ENCODE measurements at regions not wholly inside any gene's neighbourhood (a gene's known extent, or its start where the extent isn't known, plus 50 kb on each side); places are given as distances from the start of the nearest gene placed in this dataset.

DNA sequence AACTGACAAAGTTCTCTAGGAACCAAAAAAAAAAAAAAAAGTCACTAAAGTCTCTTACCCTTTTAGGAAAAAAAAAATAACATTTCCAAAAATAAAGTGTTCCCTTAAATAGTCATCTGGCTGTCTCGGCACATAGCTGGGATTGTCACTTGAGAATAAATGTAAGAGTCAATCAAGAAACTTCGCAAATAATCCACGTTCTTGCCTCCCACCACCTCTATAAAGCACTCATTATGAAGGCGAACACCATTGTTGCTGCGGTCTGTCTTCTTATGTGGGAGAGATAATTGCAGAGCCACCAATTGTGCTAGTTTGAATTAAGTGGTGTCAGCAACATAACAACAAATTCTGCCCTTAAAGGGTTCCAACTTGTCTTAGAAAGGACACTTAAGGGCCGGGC lies 163.7 kb downstream of the FBXO15 start:
- no peak for ATAC-seq
- TF ChIP-seq PPARA (CRISPR knock-in tag; IDR thresholded peaks at IDR 0.05; ENCODE audit: borderline replicate concordance) (no peak), ZNF565 (CRISPR knock-in tag; conservative IDR thresholded peaks at IDR 0.05; ENCODE audit: low read depth) (no peak), TOX (CRISPR knock-in tag; IDR thresholded peaks at IDR 0.05; ENCODE audit: borderline replicate concordance) (no peak), SNAI2 (CRISPR knock-in tag; IDR thresholded peaks at IDR 0.05) (no peak)
- TF ChIP-seq, protein P1, sequence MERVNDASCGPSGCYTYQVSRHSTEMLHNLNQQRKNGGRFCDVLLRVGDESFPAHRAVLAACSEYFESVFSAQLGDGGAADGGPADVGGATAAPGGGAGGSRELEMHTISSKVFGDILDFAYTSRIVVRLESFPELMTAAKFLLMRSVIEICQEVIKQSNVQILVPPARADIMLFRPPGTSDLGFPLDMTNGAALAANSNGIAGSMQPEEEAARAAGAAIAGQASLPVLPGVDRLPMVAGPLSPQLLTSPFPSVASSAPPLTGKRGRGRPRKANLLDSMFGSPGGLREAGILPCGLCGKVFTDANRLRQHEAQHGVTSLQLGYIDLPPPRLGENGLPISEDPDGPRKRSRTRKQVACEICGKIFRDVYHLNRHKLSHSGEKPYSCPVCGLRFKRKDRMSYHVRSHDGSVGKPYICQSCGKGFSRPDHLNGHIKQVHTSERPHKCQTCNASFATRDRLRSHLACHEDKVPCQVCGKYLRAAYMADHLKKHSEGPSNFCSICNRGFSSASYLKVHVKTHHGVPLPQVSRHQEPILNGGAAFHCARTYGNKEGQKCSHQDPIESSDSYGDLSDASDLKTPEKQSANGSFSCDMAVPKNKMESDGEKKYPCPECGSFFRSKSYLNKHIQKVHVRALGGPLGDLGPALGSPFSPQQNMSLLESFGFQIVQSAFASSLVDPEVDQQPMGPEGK (CRISPR knock-in tag; IDR thresholded peaks at IDR 0.05; ENCODE audit: borderline replicate concordance), result no peak

DNA sequence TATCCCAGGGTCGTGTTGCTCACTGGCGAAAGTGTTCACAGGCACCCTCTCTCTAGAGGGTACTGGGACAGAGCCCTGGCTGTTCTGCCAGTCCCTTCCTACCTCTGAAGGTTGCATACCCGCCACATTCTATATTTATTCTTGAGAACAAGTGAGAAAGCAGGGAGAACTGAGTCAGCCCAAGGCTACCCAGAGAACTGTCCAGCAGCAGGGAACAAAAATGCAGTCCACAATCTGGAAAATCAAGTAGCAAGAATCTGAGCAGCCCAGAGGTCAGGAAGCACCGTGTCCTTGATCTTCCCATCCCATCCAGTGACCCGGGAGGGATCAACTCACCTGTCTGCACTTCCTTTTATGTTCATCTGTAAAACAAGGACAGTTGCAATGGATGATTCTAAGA lies 164.1 kb downstream of the FBXO15 start:
- ATAC-seq, result no peak
- TF ChIP-seq CSDC2 (CRISPR knock-in tag; IDR thresholded peaks at IDR 0.05) (no peak), ZNF8 (CRISPR knock-in tag; IDR thresholded peaks at IDR 0.05) (no peak), ARNTL (CRISPR knock-in tag; IDR thresholded peaks at IDR 0.05; ENCODE audit: borderline replicate concordance, low read depth) (no peak)
- TF ChIP-seq, protein P1 (CRISPR knock-in tag; IDR thresholded peaks at IDR 0.05; ENCODE audit: borderline replicate concordance), result no peak

DNA sequence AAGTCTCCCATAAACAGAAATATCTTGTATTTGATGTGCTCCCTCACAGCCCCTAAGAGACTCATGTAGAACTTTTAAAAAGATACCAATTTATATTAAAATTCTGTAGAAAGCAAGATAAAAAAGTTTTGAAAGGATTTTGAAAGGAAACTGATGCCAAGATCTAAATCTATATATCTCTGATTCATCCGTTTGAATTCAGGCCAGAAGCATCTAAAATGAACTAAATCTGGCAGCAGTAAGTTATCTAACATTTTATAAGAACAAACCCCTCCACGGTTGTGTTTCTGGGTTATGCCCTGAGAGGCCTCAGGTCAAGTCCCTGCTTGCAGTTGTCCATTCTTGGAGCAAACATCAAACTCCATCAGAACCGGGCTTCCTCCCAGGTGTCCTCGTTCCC lies 165.8 kb downstream of the FBXO15 start:
- TF ChIP-seq ZNF8 (CRISPR knock-in tag; IDR thresholded peaks at IDR 0.05) (no peak), RARB (CRISPR knock-in tag; IDR thresholded peaks at IDR 0.05) (no peak), ZC3H10 (CRISPR knock-in tag; IDR thresholded peaks at IDR 0.05) (no peak), ZNF70 (CRISPR knock-in tag; IDR thresholded peaks at IDR 0.05) (no peak), ESRRG (CRISPR knock-in tag; IDR thresholded peaks at IDR 0.05) (no peak), SNAI2 (CRISPR knock-in tag; IDR thresholded peaks at IDR 0.05) (no peak), TCF4 (CRISPR knock-in tag; IDR thresholded peaks at IDR 0.05; ENCODE audit: borderline replicate concordance) (no peak), ZFP30 (CRISPR knock-in tag; IDR thresholded peaks at IDR 0.05) (no peak), OSR1 (CRISPR knock-in tag; IDR thresholded peaks at IDR 0.05) (no peak), TOX (CRISPR knock-in tag; IDR thresholded peaks at IDR 0.05; ENCODE audit: borderline replicate concordance) (no peak), PPARA (CRISPR knock-in tag; IDR thresholded peaks at IDR 0.05; ENCODE audit: borderline replicate concordance) (no peak), ZFP3 (CRISPR knock-in tag; IDR thresholded peaks at IDR 0.05) (no peak), CSDC2 (CRISPR knock-in tag; IDR thresholded peaks at IDR 0.05) (no peak), ISL1 (CRISPR knock-in tag; IDR thresholded peaks at IDR 0.05) (no peak), ARNTL (CRISPR knock-in tag; IDR thresholded peaks at IDR 0.05; ENCODE audit: borderline replicate concordance, low read depth) (no peak), ZNF565 (CRISPR knock-in tag; conservative IDR thresholded peaks at IDR 0.05; ENCODE audit: low read depth) (no peak), BACH2 (CRISPR knock-in tag; IDR thresholded peaks at IDR 0.05; ENCODE audit: borderline replicate concordance) (no peak)
- TF ChIP-seq, protein P2, sequence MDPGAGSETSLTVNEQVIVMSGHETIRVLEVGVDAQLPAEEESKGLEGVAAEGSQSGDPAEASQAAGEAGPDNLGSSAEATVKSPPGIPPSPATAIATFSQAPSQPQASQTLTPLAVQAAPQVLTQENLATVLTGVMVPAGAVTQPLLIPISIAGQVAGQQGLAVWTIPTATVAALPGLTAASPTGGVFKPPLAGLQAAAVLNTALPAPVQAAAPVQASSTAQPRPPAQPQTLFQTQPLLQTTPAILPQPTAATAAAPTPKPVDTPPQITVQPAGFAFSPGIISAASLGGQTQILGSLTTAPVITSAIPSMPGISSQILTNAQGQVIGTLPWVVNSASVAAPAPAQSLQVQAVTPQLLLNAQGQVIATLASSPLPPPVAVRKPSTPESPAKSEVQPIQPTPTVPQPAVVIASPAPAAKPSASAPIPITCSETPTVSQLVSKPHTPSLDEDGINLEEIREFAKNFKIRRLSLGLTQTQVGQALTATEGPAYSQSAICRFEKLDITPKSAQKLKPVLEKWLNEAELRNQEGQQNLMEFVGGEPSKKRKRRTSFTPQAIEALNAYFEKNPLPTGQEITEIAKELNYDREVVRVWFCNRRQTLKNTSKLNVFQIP (CRISPR knock-in tag; IDR thresholded peaks at IDR 0.05; ENCODE audit: borderline replicate concordance, low read depth), result no peak
- no peak for ATAC-seq

DNA sequence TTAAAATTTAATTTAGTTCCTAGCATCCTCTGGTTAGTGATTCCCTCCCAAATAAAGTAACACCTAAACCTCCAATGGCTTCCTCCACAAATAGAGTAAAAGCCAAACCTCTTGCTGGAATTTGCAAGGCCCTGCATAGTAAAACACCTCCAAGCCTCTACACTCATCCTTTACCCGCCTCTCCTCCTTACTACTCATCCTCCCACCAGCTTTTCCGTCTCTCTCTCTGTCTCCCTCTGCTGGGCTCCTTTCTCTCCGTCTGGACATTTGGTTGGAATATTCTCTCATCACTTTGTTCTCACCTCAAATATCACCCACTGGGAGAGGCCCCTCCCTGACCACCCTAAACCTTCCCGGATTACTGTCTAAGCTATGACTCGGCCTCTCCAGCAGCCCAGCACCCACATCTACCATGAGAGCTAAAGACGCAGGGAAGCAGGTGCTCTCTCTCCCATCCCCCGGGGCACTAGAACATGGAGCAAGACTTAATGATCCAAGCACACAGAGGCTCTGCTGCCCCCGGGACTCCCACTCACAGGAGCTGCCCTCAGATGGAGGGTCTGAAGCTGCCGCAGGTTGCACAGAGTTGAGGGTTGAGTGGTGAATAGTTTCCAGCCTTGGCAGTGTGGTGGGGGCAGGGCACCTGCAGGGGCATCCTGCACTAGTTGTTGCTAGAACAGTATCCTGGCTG lies 167.2 kb downstream of the FBXO15 start:
- peak; percentile 87 for ATAC-seq
- TF ChIP-seq ZNF8 (CRISPR knock-in tag; IDR thresholded peaks at IDR 0.05) (no peak), ZC3H10 (CRISPR knock-in tag; IDR thresholded peaks at IDR 0.05) (no peak), ZFP3 (CRISPR knock-in tag; IDR thresholded peaks at IDR 0.05) (no peak), PPARA (CRISPR knock-in tag; IDR thresholded peaks at IDR 0.05; ENCODE audit: borderline replicate concordance) (no peak), ZNF70 (CRISPR knock-in tag; IDR thresholded peaks at IDR 0.05) (no peak), TOX (CRISPR knock-in tag; IDR thresholded peaks at IDR 0.05; ENCODE audit: borderline replicate concordance) (no peak), RARB (CRISPR knock-in tag; IDR thresholded peaks at IDR 0.05) (no peak), ISL1 (CRISPR knock-in tag; IDR thresholded peaks at IDR 0.05) (no peak), ESRRG (CRISPR knock-in tag; IDR thresholded peaks at IDR 0.05) (no peak), CSDC2 (CRISPR knock-in tag; IDR thresholded peaks at IDR 0.05) (no peak), GLIS3 (CRISPR knock-in tag; IDR thresholded peaks at IDR 0.05) (no peak), BACH2 (CRISPR knock-in tag; IDR thresholded peaks at IDR 0.05; ENCODE audit: borderline replicate concordance) (no peak), ZNF565 (CRISPR knock-in tag; conservative IDR thresholded peaks at IDR 0.05; ENCODE audit: low read depth) (no peak)
- TF ChIP-seq, protein P1 (CRISPR knock-in tag; IDR thresholded peaks at IDR 0.05; ENCODE audit: borderline replicate concordance), result no peak
- TF ChIP-seq, protein P3, sequence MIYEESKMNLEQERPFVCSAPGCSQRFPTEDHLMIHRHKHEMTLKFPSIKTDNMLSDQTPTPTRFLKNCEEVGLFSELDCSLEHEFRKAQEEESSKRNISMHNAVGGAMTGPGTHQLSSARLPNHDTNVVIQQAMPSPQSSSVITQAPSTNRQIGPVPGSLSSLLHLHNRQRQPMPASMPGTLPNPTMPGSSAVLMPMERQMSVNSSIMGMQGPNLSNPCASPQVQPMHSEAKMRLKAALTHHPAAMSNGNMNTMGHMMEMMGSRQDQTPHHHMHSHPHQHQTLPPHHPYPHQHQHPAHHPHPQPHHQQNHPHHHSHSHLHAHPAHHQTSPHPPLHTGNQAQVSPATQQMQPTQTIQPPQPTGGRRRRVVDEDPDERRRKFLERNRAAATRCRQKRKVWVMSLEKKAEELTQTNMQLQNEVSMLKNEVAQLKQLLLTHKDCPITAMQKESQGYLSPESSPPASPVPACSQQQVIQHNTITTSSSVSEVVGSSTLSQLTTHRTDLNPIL (CRISPR knock-in tag; IDR thresholded peaks at IDR 0.05; ENCODE audit: low read depth), result no peak
